Skeletal muscle satellite cell (primary cell): ENCODE measurements at regions not wholly inside any gene's neighbourhood (a gene's known extent, or its start where the extent isn't known, plus 50 kb on each side); places are given as distances from the start of the nearest gene placed in this dataset.
"Not testable (repeated sequence)": the region's sequence is repeated elsewhere in the genome, so short reads cannot be mapped to it uniquely, and the experiment has no call there.

ENCODE experiments used
- H3K27me3 ChIP-seq: 2 replicates; pipeline ENCODE4 v1.7.0; 2013; ENCODE audit warnings: low read length; ENCODE audit not compliant: control insufficient read depth, insufficient read depth
- H3K36me3 ChIP-seq: 2 replicates; pipeline ENCODE4 v1.7.0; 2013; ENCODE audit warnings: mild to moderate bottlenecking, control low read depth, low read length; ENCODE audit not compliant: insufficient read depth
- H3K4me1 ChIP-seq: 2 replicates; pipeline ENCODE4 v1.7.0; 2013; ENCODE audit warnings: low read length; ENCODE audit not compliant: control insufficient read depth, insufficient read depth
- H3K4me2 ChIP-seq: 2 replicates; pipeline ENCODE4 v1.7.0; 2013; ENCODE audit warnings: mild to moderate bottlenecking, low read length
- H3K4me3 ChIP-seq: 2 replicates; pipeline ENCODE4 v1.7.0; 2013; ENCODE audit warnings: low read length
- H3K9ac ChIP-seq: 2 replicates; pipeline ENCODE4 v1.7.0; 2013; ENCODE audit warnings: mild to moderate bottlenecking, low read depth, low read length, moderate library complexity
- H3K9me3 ChIP-seq: replicated peaks from 2 replicates; pipeline ENCODE4 v1.7.0; 2013; ENCODE audit warnings: mild to moderate bottlenecking, control low read depth, low read length

GRCh38 chr1:82377201-82377884, 576.6 kb downstream of the ADGRL2 start:
- no peak overlapping the region for H3K9ac ChIP-seq
- H3K4me3 ChIP-seq = no peak overlapping the region
- H3K36me3 ChIP-seq = no peaks in the 10 kb centered on the region
- no peaks in the 10 kb centered on the region for H3K4me1 ChIP-seq
- no peaks in the 10 kb centered on the region for H3K27me3 ChIP-seq
- H3K9me3 ChIP-seq = no peaks in the 10 kb centered on the region
- H3K4me2 ChIP-seq = no peak overlapping the region

- H3K4me3 ChIP-seq = no peak overlapping the region
- H3K9me3 ChIP-seq = no peaks in the 10 kb centered on the region
- no peak overlapping the region for H3K4me2 ChIP-seq
- H3K27me3 ChIP-seq = no peaks in the 10 kb centered on the region
- H3K36me3 ChIP-seq = no peaks in the 10 kb centered on the region
- no peak overlapping the region for H3K9ac ChIP-seq
- no peaks in the 10 kb centered on the region for H3K4me1 ChIP-seq
Measured at GRCh38 chr1:82373710-82374109, 573.0 kb downstream of the ADGRL2 start.

- no peak overlapping the region for H3K9ac ChIP-seq
- H3K36me3 ChIP-seq = no peaks in the 10 kb centered on the region
- no peaks in the 10 kb centered on the region for H3K4me1 ChIP-seq
- no peak overlapping the region for H3K4me3 ChIP-seq
- no peaks in the 10 kb centered on the region for H3K27me3 ChIP-seq
- no peaks in the 10 kb centered on the region for H3K9me3 ChIP-seq
- no peak overlapping the region for H3K4me2 ChIP-seq
Measured at GRCh38 chr1:82371844-82372498, 571.2 kb downstream of the ADGRL2 start.

GRCh38 chr1:82367456-82367855, 566.7 kb downstream of the ADGRL2 start:
- Histone ChIP-seq H3K9me3 (no peaks in the 10 kb centered on the region), H3K4me3 (no peak overlapping the region), H3K9ac (no peak overlapping the region), H3K4me1 (no peaks in the 10 kb centered on the region), H3K4me2 (no peak overlapping the region), H3K36me3 (no peaks in the 10 kb centered on the region), H3K27me3 (no peaks in the 10 kb centered on the region)

- Histone ChIP-seq H3K9me3 (no peaks in the 10 kb centered on the region), H3K27me3 (no peaks in the 10 kb centered on the region), H3K9ac (no peak overlapping the region), H3K36me3 (no peaks in the 10 kb centered on the region), H3K4me3 (no peak overlapping the region), H3K4me1 (no peaks in the 10 kb centered on the region), H3K4me2 (no peak overlapping the region)
Measured at GRCh38 chr1:82366689-82367088, 566.0 kb downstream of the ADGRL2 start.

- H3K9ac ChIP-seq, H3K4me1 ChIP-seq, H3K4me3 ChIP-seq, H3K27me3 ChIP-seq, H3K4me2 ChIP-seq, H3K9me3 ChIP-seq, H3K36me3 ChIP-seq: not testable (repeated sequence)
Measured at GRCh38 chr1:82359541-82359940, 558.8 kb downstream of the ADGRL2 start.

- not testable (repeated sequence) for H3K9me3 ChIP-seq, H3K4me2 ChIP-seq, H3K9ac ChIP-seq, H3K36me3 ChIP-seq, H3K27me3 ChIP-seq, H3K4me3 ChIP-seq, H3K4me1 ChIP-seq
Measured at GRCh38 chr1:82358706-82359105, 558.0 kb downstream of the ADGRL2 start.

- H3K4me3 ChIP-seq, H3K27me3 ChIP-seq, H3K9me3 ChIP-seq, H3K9ac ChIP-seq, H3K4me2 ChIP-seq, H3K36me3 ChIP-seq, H3K4me1 ChIP-seq: not testable (repeated sequence)
Measured at GRCh38 chr1:82354546-82354945, 553.8 kb downstream of the ADGRL2 start.

- H3K36me3 ChIP-seq = no peaks in the 10 kb centered on the region
- H3K4me3 ChIP-seq = no peak overlapping the region
- no peak overlapping the region for H3K4me2 ChIP-seq
- H3K4me1 ChIP-seq = no peaks in the 10 kb centered on the region
- no peaks in the 10 kb centered on the region for H3K27me3 ChIP-seq
- H3K9me3 ChIP-seq = no peaks in the 10 kb centered on the region
- no peak overlapping the region for H3K9ac ChIP-seq
Measured at GRCh38 chr1:82348487-82348886, 547.8 kb downstream of the ADGRL2 start.

- H3K4me3 ChIP-seq = no peak overlapping the region
- no peaks in the 10 kb centered on the region for H3K36me3 ChIP-seq
- no peaks in the 10 kb centered on the region for H3K4me1 ChIP-seq
- H3K27me3 ChIP-seq = no peaks in the 10 kb centered on the region
- no peak overlapping the region for H3K9ac ChIP-seq
- no peaks in the 10 kb centered on the region for H3K9me3 ChIP-seq
- H3K4me2 ChIP-seq = no peak overlapping the region
Measured at GRCh38 chr1:82346141-82346540, 545.4 kb downstream of the ADGRL2 start.

GRCh38 chr1:82343381-82343780, 542.6 kb downstream of the ADGRL2 start:
- Histone ChIP-seq H3K4me1 (no peaks in the 10 kb centered on the region), H3K9ac (no peak overlapping the region)

GRCh38 chr1:82337635-82338034, 536.9 kb downstream of the ADGRL2 start:
- no peak overlapping the region for H3K4me2 ChIP-seq
- no peaks in the 10 kb centered on the region for H3K27me3 ChIP-seq
- H3K9me3 ChIP-seq = no peaks in the 10 kb centered on the region
- H3K36me3 ChIP-seq = no peaks in the 10 kb centered on the region
- H3K4me1 ChIP-seq = no peaks in the 10 kb centered on the region
- H3K4me3 ChIP-seq = no peak overlapping the region
- H3K9ac ChIP-seq = no peak overlapping the region

More at GRCh38 chr1:82343381-82343780, 542.6 kb downstream of the ADGRL2 start:
- Histone ChIP-seq H3K36me3 (no peaks in the 10 kb centered on the region), H3K4me2 (no peak overlapping the region), H3K4me3 (no peak overlapping the region), H3K27me3 (no peaks in the 10 kb centered on the region), H3K9me3 (no peaks in the 10 kb centered on the region)
